Common myeloid progenitor, CD34-positive (primary cell): ENCODE measurements at regions not wholly inside any gene's neighbourhood (a gene's known extent, or its start where the extent isn't known, plus 50 kb on each side); places are given as distances from the start of the nearest gene placed in this dataset.

Source experiments
- CTCF ChIA-PET: fragments of 350-600 bp; sonication (Branson Sonifier 250); formaldehyde crosslinking; loops from one replicate; lab custom pipeline; 2021; ENCODE audit warnings: antibody characterized with exemption; lab: Charles Lee
- POLR2A ChIA-PET: fragments of 350-600 bp; sonication (Branson Sonifier 250); formaldehyde crosslinking; loops from one replicate; lab custom pipeline; 2021; ENCODE audit warnings: antibody characterized with exemption; lab: Charles Lee
- DNase-seq, 3 donors: peaks; one replicate each; pipeline versions ENCODE4 v3.0.0 to v3.0.0-alpha.2; 2013
- H3K27ac ChIP-seq, 2 experiments: 1 replicate in 1 of 2; 2 replicates in 1 of 2; pipeline ENCODE4 v1.7.0; 2013; ENCODE audit warnings: inconsistent platforms in 2 of 2, low read length in 2 of 2, mild to moderate bottlenecking in 2 of 2, low read depth in 1 of 2, moderate library complexity in 1 of 2; ENCODE audit not compliant: severe bottlenecking in 2 of 2, insufficient read depth in 1 of 2, poor library complexity in 1 of 2
- H3K27me3 ChIP-seq, 5 experiments: replicated peaks in 2 of 5; 1 replicate in 3 of 5; 2 replicates in 2 of 5; pipeline versions ENCODE4 v1.6.1 to v1.7.0; 2013; ENCODE audit warnings: low read length in 4 of 5, mild to moderate bottlenecking in 2 of 5, moderate library complexity in 2 of 5, inconsistent platforms in 1 of 5; ENCODE audit not compliant: insufficient read depth in 5 of 5, control insufficient read depth in 4 of 5
- H3K36me3 ChIP-seq, 4 experiments: 1 replicate in 2 of 4; 2 replicates in 2 of 4; pipeline versions ENCODE4 v1.6.1 to v1.7.0; 2013; ENCODE audit warnings: low read length in 3 of 4, control low read depth in 1 of 4, mild to moderate bottlenecking in 1 of 4; ENCODE audit not compliant: control insufficient read depth in 4 of 4, insufficient read depth in 4 of 4
- H3K4me1 ChIP-seq, 4 experiments: 1 replicate in 3 of 4; 2 replicates in 1 of 4; pipeline versions ENCODE4 v1.6.1 to v1.7.1; 2013; ENCODE audit warnings: low read length in 3 of 4, mild to moderate bottlenecking in 3 of 4, control low read depth in 1 of 4, inconsistent platforms in 1 of 4, moderate library complexity in 1 of 4; ENCODE audit not compliant: control insufficient read depth in 4 of 4, insufficient read depth in 4 of 4; ENCODE audit errors: control extremely low read depth in 1 of 4
- H3K4me3 ChIP-seq, 7 experiments: 1 replicate in 4 of 7; 2 replicates in 3 of 7; pipeline versions ENCODE4 v1.5.1 to v1.7.0; 2013; ENCODE audit warnings: mild to moderate bottlenecking in 7 of 7, low read length in 6 of 7, moderate library complexity in 6 of 7, inconsistent platforms in 2 of 7, low read depth in 2 of 7, control low read depth in 1 of 7; ENCODE audit not compliant: insufficient read depth in 4 of 7, control insufficient read depth in 1 of 7; ENCODE audit errors: extremely low read depth in 1 of 7
- H3K9me3 ChIP-seq, 5 experiments: 1 replicate in 4 of 5; 2 replicates in 1 of 5; pipeline versions ENCODE4 v1.6.1 to v1.7.1; 2013; ENCODE audit warnings: low read length in 4 of 5, mild to moderate bottlenecking in 2 of 5, inconsistent platforms in 1 of 5, low read depth in 1 of 5, moderate library complexity in 1 of 5; ENCODE audit not compliant: control insufficient read depth in 4 of 5, insufficient read depth in 2 of 5; ENCODE audit errors: control extremely low read depth in 1 of 5
- WGBS: methylation state at CpG from one replicate; pipeline ENCODE4 v1.1.5; 2013; ENCODE audit not compliant: insufficient coverage; 5-methylcytosine and 5-hydroxymethylcytosine counted together

DNA sequence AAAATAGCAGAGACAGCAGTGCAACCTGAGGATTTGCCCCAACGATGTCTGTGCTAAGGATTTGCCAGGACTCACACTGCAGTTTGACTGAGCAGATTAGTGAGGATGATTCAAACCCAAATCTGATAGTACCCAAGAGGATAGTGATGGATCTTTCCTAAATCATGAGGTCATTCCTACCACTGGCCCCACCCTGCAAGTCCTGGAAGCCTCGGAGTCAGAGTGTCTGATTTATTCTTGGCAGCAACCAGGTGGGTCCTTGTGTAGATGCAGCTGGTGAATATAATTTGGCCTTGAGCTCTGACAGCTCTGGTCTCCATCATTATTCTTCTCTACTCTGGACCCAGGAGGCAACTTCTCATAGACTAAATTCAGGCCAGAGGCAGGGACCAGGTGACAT, 179.3 kb upstream of the RAG2 start:
- H3K36me3 ChIP-seq: no peaks in the 10 kb centered on the region
- H3K27ac ChIP-seq: no peak overlapping the region
- peaks cover 0 to 10% (median 1%) of the 10 kb centered on the region in 5 experiments for H3K27me3 ChIP-seq
- no peaks in the 10 kb centered on the region for H3K9me3 ChIP-seq
- H3K4me1 ChIP-seq: no peaks in the 10 kb centered on the region
- no peak for DNase-seq
- POLR2A ChIA-PET: no interaction called here
- WGBS: 89% methylated on average over 1 of the region's 2 CpGs
- CTCF ChIA-PET: no interaction called here
- H3K4me3 ChIP-seq: no peak overlapping the region

DNA sequence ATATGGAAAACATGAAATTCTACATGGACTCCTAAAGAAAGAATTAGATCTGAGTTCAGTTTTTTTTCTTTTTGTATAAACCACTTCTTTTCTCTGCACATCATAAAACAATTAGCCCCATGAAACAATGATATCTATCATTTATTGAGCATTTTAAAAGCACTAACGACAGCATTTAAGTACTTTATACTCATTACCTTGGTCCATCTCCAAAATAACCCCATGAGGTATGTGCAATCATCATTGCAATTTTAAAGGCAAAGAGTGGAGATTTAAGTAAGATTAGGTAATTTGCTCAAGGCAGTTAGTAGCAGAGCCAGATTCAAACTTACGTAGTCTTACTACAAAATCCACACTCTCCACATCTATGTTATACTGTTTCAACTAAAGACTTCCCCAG, 177.7 kb upstream of the RAG2 start:
- POLR2A ChIA-PET: no interaction called here

DNA sequence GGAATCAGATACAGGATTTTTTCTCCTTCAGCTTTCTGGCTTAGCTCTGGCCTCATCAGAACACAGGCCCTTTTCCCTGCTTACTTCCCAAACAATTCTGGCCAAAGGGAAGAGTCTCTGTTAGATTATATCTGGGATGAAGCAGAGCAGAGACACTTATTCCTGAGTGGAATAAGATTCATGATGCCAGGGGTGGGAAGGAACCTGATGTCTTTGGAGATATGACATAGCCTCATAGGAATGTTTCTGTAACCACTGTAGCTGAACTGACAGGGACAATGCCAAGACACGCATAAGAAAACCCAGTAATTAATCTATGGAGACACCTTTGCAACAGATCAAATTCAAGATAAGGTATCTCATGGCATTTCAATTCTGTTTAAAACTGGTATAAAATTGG, 177.1 kb upstream of the RAG2 start:
- DNase-seq: no peak
- H3K27ac ChIP-seq: no peak overlapping the region
- 80% methylated on average over 1 of the region's 1 CpG for WGBS
- POLR2A ChIA-PET: no interaction called here
- CTCF ChIA-PET: no interaction called here
- no peak overlapping the region for H3K4me3 ChIP-seq
- H3K27me3 ChIP-seq: peaks cover 0 to 21% (median 0%) of the 10 kb centered on the region in 5 experiments
- H3K36me3 ChIP-seq: no peaks in the 10 kb centered on the region
- no peaks in the 10 kb centered on the region for H3K4me1 ChIP-seq
- H3K9me3 ChIP-seq: no peaks in the 10 kb centered on the region

More for the DNA sequence above, 177.7 kb upstream of the RAG2 start:
- Histone ChIP-seq H3K4me1 (no peaks in the 10 kb centered on the region), H3K4me3 (no peak overlapping the region), H3K27ac (no peak overlapping the region), H3K36me3 (no peaks in the 10 kb centered on the region), H3K9me3 (no peaks in the 10 kb centered on the region), H3K27me3 (peaks cover 0 to 18% (median 0%) of the 10 kb centered on the region in 5 experiments)
- CTCF ChIA-PET: no interaction called here
- 80% methylated on average over 1 of the region's 2 CpGs for WGBS
- DNase-seq: no peak

DNA sequence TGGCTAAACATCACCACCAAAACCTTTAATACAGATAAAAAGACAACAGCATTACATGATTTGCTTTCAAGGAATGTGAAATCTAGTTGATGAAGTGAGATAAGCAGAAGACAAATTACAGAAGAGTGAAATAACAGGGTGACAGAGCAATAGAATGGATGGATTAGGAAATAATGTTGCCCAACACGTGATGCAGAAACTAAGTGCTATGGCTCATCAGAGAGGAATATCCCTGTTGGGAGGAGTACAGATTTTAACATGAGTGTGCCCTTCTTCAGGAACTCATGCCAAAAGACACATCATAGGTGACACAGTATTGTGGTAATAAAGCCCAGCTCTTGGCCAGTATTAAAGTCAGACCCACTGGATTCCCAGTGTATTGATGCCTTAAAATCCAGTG, 176.6 kb upstream of the RAG2 start:
- Histone ChIP-seq H3K4me3 (no peak overlapping the region), H3K4me1 (no peaks in the 10 kb centered on the region), H3K9me3 (no peaks in the 10 kb centered on the region), H3K27me3 (peaks cover 0 to 21% (median 0%) of the 10 kb centered on the region in 5 experiments), H3K27ac (no peak overlapping the region), H3K36me3 (no peaks in the 10 kb centered on the region)
- CTCF ChIA-PET: interaction anchor here (1.2 kb wide), 1 partner anchor 9 kb away, joined by 3 read pairs; no protein-coding TSS in a partner anchor
- DNase-seq: no peak
- 80% methylated on average over 1 of the region's 1 CpG for WGBS
- POLR2A ChIA-PET: no interaction called here

DNA sequence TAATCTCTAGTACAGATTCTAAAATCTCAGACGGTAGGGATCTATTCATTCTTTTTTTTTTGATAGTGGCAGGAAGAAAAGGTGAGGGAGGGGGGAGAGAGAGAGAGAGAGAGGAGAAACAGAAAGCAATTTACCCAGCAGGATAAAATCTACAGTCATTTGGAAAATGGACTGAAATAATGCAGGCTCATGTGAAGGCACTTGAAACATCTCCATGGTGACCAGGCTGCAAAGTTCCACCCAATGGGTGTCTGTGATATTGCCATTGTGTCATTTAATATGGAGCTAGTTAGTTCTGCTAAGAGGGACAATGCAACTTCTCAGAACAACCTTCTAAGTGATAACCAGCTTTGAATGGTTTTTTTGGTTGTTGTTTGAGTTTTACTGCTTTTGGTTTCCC, 165.2 kb upstream of the RAG2 start:
- CTCF ChIA-PET: no interaction called here
- H3K27ac ChIP-seq: no peak overlapping the region
- no CpG with 5 or more reads among the region's 1 CpG for WGBS
- no peaks in the 10 kb centered on the region for H3K27me3 ChIP-seq
- no peaks in the 10 kb centered on the region for H3K4me1 ChIP-seq
- H3K4me3 ChIP-seq: no peak overlapping the region
- DNase-seq: no peak
- POLR2A ChIA-PET: no interaction called here
- H3K9me3 ChIP-seq: peaks cover 0 to 3% (median 2%) of the 10 kb centered on the region in 5 experiments
- no peaks in the 10 kb centered on the region for H3K36me3 ChIP-seq

DNA sequence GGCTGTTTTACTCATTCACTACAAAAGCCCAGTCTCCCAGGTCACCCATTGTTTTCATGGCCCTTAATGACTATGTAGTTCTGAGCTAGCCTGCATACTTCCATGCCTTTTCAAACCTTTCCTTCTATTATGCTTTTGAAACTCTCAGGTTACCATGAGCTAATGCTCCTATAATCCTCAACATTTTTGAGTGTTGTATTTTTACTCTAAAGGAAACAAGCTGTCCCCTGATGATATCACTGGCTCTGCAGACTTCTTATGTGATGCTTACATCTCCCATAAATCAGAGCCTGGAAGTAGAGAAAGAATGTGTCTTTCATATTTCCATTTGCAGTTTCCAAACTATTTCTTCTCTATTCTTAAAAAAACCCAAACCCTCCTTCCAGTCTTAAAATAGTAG, 159.0 kb upstream of the RAG2 start:
- DNase-seq: no peak
- Histone ChIP-seq H3K27me3 (no peaks in the 10 kb centered on the region), H3K4me1 (no peaks in the 10 kb centered on the region), H3K4me3 (no peak overlapping the region), H3K27ac (no peak overlapping the region), H3K9me3 (peaks cover 0 to 3% (median 2%) of the 10 kb centered on the region in 5 experiments), H3K36me3 (no peaks in the 10 kb centered on the region)
- CTCF ChIA-PET: interaction anchor here (1.1 to 1.6 kb wide), 2 partner anchors 10 to 25 kb away, joined by 3 to 8 read pairs; no protein-coding TSS in a partner anchor
- POLR2A ChIA-PET: no interaction called here

DNA sequence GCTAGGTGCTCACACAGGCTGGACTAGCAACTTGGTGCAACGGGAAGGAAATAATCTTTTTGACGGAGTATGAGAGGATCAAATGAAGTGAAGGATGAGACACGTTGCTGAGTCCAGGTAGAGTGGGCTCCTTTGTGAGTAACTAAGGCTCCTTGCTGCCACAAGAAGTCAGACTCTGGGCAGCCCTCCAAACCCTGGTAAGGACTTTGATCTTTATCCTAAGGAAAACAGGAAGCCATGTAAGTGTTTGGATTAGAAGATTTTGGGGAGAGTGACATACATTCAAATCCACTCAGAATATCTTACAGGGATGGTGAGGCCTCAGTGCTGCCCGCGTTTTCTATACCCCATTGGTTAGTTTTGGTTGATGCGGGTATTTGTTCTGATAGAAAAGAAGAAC, 155.9 kb upstream of the RAG2 start:
- DNase-seq: no peak
- Histone ChIP-seq H3K27me3 (peaks cover 0 to under 1% (median 0%) of the 10 kb centered on the region in 5 experiments), H3K9me3 (no peaks in the 10 kb centered on the region), H3K4me1 (peaks cover 0 to 4% (median 1%) of the 10 kb centered on the region in 4 experiments), H3K27ac (no peak overlapping the region), H3K4me3 (no peak overlapping the region), H3K36me3 (no peaks in the 10 kb centered on the region)
- ChIA-PET CTCF (interaction anchor here (8.5 kb wide), 1 partner anchor 52 kb away, joined by 148 read pairs; no protein-coding TSS in a partner anchor), POLR2A (no interaction called here)
- 93% methylated on average over 2 of the region's 6 CpGs for WGBS
